ENCODE measurements at regions not wholly inside any gene's neighbourhood (a gene's known extent, or its start where the extent isn't known, plus 50 kb on each side); places are given as distances from the start of the nearest gene placed in this dataset.

DNA sequence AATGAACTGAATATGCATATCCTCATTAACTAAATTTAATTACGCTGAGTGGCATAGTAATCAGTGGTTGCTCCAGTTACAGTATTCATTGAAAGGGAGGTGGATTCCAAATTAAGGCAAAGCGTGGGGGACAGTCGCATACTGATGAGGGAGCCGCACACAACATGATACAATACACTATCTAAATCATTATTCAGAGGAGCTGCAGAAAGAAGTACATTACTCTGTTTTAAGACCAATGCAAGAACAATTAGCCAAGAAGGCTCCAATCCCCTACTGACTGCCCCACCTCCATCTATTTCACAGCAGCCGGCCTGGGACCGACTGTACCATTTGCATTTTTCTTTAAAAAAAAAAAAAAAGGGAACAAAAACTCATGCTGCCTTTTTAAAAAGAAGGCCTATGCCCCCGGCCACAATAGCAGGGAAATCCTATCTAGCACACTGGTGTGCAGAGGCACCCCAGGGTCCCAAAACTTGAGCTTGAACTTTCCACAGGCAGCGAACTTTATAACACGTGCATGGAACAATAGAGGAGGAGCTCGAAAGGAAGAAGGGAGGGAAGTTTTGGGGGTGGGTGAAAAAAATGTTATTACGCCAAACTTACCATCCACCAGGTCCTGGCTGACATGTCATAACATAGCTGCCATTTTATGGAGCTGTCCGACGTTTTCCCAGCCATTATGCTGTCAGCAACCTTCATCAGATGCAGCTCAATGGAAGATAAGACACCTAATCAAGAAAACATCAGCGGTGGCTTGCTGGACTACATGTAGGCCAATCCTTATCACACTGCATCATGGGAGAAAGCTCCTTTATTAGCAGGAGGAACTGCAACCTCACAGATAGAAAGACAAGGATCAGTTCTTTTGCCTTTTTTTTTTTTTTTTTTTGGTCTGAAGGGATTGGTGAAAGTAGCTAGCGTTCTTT, 161.6 kb downstream of the ZDHHC21 start:
- ChIA-PET POLR2A (interaction anchor here (0.6 to 0.7 kb wide), 2 partner anchors 33 to 1682 kb away, joined by 3 to 4 read pairs; no protein-coding TSS in a partner anchor), CTCF (no interaction called here), RAD21 (ENCODE audit: low non-redundant PET in 1 of 2, low total read pairs in 2 of 2, uncharacterized antibody in 2 of 2, unreplicated experiment in 2 of 2) (no interaction called here)
- Histone ChIP-seq H3K4me2 (ENCODE audit: low read length) (no peak overlapping the region), H4K20me1 (ENCODE audit: insufficient read depth) (no peaks in the 10 kb centered on the region), H3K9me3 (ENCODE audit: control insufficient read depth in 1 of 2, insufficient read depth in 1 of 2, low read depth in 1 of 2, low read length in 2 of 2) (no peaks in the 10 kb centered on the region), H3K27me3 (ENCODE audit: insufficient read depth, low read length) (peaks cover 54% of the 10 kb centered on the region), H2AFZ (ENCODE audit: low read depth, low read length, poor library complexity, severe bottlenecking) (no peak overlapping the region), H3K4me1 (ENCODE audit: control insufficient read depth in 1 of 2, insufficient read depth in 2 of 2, low read length in 2 of 2) (no peaks in the 10 kb centered on the region; a peak in 1 of 4 replicates), H3K79me2 (ENCODE audit: insufficient read depth, low read length) (no peaks in the 10 kb centered on the region), H3K9ac (ENCODE audit: low read length) (no peak overlapping the region), H3K9me2 (ENCODE audit: insufficient read depth) (no peaks in the 10 kb centered on the region), H3K27ac (ENCODE audit: low read depth, low read length) (no peak overlapping the region), H3K4me3 (replicated peaks in 1 of 2; ENCODE audit: low read depth in 1 of 2, low read length in 2 of 2) (no peak overlapping the region), H3K36me3 (ENCODE audit: control insufficient read depth in 1 of 2, insufficient read depth in 2 of 2, low read length in 2 of 2) (no peaks in the 10 kb centered on the region)
- intact Hi-C loops (cut with micrococcal nuclease), result no loop called here
- no TSS peak for BruUV-seq (replicated peaks)
- no peak for ATAC-seq
- no peak for DNase-seq (ENCODE audit: low read depth, low spot score)
- TF ChIP-seq EZH2 (IDR thresholded peaks at IDR 0.05) (no peak), REST (IDR thresholded peaks at IDR 0.05; ENCODE audit: low read depth) (no peak), ZNF274 (IDR thresholded peaks at IDR 0.05; ENCODE audit: low read depth, low read length) (no peak), POLR2AphosphoS5 (IDR thresholded peaks at IDR 0.05; ENCODE audit: low read depth, low read length) (no peak), EGR1 (IDR thresholded peaks at IDR 0.05; ENCODE audit: low read depth) (no peak), ZFX (IDR thresholded peaks at IDR 0.05) (no peak), TCF7L2 (IDR thresholded peaks at IDR 0.05; ENCODE audit: borderline replicate concordance, extremely low read depth, insufficient read depth, insufficient read length) (no peak)

Measured in HCT116 (cell line).